GM18909 (cell line): ENCODE measurements at regions not wholly inside any gene's neighbourhood (a gene's known extent, or its start where the extent isn't known, plus 50 kb on each side); places are given as distances from the start of the nearest gene placed in this dataset.
"Not testable (repeated sequence)": the region's sequence is repeated elsewhere in the genome, so short reads cannot be mapped to it uniquely, and the experiment has no call there.

Source experiments
- ATAC-seq: cut with Tn5 transposase; IDR thresholded peaks from one replicate; pipeline ENCODE4 v1.9.1; 2021; ENCODE audit warnings: mild to moderate bottlenecking; ENCODE audit not compliant: unreplicated experiment, poor library complexity

GRCh38 chr12:129959889-129960288 lies 56.1 kb upstream of the TMEM132D start:
- no peak for ATAC-seq

GRCh38 chr12:129961091-129961490 lies 57.3 kb upstream of the TMEM132D start:
- no peak for ATAC-seq

DNA sequence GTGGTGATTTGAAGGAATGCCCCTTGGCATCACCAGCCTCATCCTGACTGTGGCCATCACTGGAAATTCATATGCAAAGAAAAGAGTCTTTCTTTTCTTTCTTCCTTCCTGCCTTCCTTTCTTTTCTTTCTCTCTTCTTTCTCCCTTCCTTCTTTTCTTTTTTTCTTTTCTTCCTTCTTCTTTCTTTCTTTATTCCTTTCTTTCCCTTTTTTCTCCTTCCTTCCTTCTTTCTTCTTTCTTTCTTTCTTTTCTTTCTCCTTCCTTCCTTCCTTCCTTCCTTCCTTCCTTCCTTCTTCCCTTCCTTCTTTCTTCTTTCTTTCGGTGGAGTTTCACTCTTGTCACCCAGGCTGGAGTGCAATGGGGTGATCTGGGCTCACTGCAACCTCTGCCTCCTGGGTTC lies 58.0 kb upstream of the TMEM132D start:
- ATAC-seq: no peak

GRCh38 chr12:129964300-129964699 lies 60.5 kb upstream of the TMEM132D start:
- no peak for ATAC-seq

DNA sequence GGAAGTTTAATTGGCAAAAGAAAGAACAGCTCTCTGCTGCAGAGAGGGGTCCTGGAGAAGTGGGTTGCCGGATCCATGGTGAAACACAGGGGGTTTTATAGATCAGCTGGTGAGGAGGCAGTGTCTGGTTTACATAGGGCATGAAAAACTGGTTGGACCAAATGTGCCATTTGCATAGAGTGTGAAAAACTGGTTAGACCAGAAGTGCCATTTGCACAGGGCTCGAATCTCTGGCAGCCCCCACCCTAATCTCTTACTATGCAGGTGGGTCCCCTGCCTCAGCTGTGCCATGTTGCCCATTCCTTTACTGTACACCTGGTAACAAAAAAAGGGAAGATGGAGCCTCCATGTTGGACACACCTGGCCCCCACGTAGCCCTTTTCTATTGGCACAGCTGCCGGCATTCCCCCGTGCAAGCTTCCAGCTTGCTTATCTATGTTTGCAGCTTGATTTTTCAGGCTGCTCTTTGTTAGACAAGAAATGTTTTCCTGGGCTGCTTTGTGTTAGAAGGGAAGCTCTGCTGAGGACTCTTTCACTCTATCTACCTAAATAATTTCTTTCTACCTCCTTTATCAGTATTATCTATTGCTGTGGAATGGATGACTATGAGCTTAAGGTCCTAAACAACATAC lies 61.1 kb upstream of the TMEM132D start:
- no peak for ATAC-seq

GRCh38 chr12:129966146-129966995 lies 62.5 kb upstream of the TMEM132D start:
- ATAC-seq: no peak

- ATAC-seq: no peak
Observed at GRCh38 chr12:129971721-129972120, 67.9 kb upstream of the TMEM132D start.

DNA sequence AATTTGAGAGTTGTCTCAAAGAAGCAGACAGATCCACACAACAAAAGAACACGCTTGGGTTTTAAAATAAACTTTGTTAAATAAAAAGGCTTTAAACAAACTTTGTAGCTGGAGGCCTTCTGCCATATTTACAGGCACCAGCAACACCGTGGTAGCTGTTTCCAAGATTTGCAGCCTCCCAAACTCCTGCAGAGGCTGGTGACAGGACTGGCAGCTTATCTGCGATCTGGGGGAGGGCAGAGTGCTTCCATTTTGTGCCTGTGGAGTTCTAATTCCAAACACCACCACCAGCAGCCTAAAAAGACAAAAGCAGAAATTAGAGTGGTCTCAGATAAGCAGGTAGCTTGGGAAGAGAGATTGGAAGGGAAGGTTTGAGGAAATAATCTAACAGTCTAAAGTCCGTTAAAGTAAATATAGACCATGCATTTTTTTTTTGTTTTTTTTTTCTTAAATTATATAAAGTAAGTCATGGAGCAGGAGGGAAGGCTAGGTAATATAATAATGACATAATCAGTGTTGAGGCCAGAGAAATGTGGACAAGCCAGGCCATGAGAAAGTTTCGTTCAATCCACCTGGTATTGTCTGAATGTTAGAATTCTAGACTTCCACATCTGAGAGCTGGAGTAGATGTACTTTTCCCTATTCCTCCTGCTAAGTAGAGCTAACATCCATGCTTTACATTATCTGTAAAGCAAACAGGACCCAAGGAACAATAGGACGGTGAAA lies 69.6 kb upstream of the TMEM132D start:
- ATAC-seq: no peak

DNA sequence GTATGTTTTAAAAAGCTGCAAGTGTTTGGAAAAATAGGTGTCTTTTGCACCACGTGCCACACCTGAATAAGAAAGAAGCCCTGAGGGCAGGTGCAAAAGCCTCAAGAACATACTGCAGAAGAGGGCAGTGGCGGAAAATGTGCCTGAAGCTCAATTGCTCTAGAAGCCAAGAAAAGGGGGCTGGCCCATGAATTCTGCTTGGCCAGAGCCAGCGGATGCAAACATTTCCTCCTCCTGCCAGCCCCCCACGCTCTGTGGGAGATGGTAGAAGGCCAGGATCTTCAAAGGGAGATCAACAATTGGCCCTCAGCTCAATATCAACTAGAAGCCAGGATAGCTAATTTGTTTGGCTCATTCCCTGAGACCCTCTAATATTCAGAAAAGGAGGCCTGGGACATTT lies 80.3 kb upstream of the TMEM132D start:
- no peak for ATAC-seq

GRCh38 chr12:129987841-129988240 lies 84.0 kb upstream of the TMEM132D start:
- ATAC-seq: no peak

GRCh38 chr12:129994634-129995033 lies 90.8 kb upstream of the TMEM132D start:
- no peak for ATAC-seq

DNA sequence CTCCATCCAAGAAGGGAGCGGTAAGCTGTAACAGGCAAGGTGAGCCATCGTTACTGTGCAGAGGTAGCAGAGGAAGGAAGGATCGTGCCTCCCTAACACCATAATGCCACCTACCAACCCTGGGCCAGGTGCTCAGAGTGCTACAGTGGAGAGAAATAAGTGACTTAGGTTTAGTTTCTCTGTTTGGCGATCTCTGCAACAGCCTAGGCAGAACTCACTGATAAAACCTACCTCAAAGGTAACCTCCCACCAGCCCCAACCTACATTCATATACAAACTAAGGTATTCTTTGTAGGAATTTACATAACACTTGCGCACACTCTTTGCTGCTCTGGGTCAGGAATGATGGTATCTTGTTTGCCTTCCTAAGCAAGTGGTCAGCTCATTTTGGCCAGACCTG lies 93.4 kb upstream of the TMEM132D start:
- no peak for ATAC-seq

DNA sequence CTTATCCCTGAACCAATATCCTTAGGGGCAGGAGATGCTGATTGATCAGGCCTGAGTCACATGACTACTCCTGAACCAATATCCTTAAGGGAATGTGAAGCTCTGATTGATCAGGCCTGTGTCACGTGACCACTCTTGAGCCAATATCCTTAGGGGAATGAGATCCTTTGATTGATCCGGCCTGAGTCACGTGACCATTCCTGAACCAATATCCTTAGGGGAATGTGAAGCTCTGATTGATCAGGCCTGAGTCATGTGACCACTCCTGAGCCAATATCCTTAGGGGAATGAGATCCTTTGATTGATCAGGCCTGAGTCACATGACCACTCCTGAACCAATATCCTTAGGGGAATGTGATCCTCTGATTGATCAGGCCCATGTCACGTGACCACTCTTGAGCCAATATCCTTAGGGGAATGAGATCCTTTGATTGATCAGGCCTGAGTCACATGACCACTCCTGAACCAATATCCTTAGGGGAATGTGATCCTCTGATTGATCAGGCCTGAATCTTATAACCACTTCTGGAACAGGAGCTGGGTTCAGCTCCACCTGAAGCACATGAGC lies 100.6 kb upstream of the TMEM132D start:
- not testable (repeated sequence) for ATAC-seq

GRCh38 chr12:130007771-130008170 lies 103.9 kb upstream of the TMEM132D start:
- ATAC-seq: no peak

DNA sequence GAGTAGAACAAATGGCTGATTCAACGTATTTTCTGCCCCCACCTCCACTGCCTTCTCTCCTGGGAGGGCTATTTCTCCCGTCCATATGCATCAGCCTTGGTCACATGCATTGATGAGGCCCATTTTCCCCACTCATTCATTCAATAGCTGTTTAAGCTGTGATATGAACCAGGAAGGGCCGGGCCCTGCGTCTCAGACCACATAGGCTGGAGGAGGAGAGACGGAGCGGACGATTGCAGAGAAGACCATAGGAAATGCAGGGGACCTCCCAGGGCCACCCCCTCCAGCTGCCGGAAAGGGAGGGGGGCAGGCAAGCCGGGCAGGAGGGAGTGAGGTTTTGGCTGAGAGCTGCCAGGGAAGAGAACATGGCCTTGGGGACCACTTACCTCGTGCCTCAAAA lies 104.4 kb upstream of the TMEM132D start:
- ATAC-seq: no peak

DNA sequence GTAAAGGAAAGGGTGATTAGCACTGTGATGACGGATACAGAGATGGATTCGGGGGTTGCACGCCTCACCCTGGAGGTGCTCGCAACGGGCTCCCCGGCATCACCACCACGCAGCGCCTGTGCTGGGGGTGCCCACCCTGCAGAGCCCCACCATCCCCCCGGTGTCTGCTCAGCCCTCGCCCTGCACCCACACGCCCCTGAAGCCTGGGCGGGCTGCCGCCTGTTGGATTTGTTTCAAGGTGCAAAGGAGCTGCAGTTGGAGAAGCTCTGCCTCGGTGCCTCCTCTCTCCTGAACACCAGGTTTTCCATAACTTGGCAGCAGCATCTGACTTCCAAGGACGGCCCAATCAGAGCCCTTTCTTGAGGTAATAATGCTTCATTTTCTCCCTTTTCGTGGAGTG lies 106.1 kb upstream of the TMEM132D start:
- no peak for ATAC-seq

DNA sequence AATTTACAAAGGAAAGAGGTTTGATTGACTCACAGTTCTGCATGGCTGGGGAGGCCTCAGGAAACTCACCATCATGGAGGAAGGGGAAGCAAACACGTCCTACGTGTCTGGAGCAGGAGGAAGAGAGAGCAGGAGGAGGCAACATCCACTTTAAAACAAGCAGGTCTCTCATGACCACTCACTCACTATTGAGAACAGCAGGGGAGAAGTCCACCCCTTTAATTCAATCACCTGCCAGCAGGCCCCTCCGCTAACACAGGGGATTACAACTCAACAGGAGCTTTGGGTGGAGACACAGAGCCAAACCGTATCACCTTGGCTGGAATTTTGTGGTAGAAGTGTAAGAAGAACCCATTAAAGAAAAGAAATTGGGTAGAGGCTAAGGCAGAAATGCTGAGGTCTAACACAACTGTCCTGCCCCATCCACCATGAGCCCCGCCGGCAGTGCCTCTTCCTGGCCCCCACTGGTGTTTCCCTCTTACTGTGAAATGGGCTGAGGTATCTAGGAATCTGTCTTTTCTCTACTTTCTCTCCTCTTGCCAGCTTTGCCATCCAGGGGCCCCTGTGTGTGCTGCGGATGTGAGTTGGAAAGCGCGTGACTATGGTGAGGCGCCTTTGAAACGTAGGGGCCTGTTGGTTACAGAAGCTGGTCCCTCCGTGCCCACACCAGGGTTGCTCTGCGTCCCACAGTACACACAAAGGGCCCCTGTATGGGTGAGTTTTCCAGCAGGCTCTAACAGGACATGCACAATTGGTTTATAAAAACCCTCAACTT lies 108.0 kb upstream of the TMEM132D start:
- ATAC-seq: no peak

DNA sequence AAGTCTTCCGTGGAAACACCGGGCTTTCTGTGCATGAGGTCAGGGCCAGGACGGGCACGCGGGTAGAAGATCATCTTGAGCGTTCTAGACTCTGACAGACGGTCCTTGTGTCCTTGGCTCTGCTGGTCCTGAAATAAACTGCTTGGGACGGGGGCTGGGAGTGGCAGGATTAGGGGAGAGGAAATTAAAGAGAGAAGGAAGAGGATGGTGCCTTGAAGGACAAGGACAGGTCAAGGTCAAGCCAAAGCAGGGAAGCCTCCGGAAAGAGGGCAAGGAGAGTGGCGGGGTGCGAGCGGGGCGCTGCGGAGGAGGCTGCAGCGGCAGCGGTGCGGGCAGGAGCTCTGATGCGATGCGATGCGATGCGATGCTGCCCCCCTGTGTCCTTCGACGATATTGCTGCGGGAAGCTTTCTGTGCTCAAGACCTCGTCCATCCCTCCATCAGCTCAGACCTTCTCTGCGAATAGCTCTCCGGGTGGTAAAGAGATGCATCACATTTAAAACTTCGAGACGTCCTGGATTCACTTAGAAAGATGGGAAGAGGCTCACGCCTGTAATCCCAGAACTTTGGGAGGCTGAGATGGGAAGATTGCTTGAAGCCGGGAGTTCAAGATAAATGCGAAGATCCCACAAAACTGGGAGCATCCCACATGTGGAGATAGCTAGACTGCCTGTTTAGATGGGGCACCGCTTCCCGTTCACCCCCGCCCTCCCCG lies 110.1 kb upstream of the TMEM132D start:
- ATAC-seq: peak; percentile 80

- ATAC-seq: no peak
Observed at GRCh38 chr12:130014485-130014807, 110.6 kb upstream of the TMEM132D start.

DNA sequence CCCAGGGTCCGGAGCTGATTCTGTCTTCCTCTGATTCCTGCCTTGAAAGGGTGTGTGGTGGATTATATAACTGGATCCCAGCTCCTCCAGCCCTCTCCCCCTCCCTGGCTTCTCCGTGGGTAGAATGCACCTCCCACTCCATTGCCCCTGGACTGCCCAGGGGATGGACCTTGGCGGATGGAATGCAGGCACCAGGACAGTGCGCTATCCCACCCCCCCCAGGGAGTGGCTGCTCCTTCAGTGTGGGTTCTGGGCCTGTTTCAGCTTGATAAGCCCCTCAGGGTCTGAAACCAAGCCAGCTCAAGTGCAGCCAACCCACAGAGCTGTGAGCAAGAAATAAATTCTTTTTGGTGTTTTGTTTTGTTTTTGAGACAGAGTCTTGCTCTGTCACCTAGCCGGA lies 112.4 kb upstream of the TMEM132D start:
- ATAC-seq: no peak
